Esophagus muscularis mucosa (tissue), 4 donors: ENCODE measurements at regions not wholly inside any gene's neighbourhood (a gene's known extent, or its start where the extent isn't known, plus 50 kb on each side); places are given as distances from the start of the nearest gene placed in this dataset.

Experiments used
- DNase-seq: peaks from one replicate; pipeline ENCODE4 v3.0.0-alpha.2; 2017; ENCODE audit errors: extremely low spot score
- H3K27ac ChIP-seq, 4 donors: fragments of 200-600 bp; sonication (generic); replicated peaks in 1 of 4; 1 replicate in 3 of 4; 2 replicates in 1 of 4; pipeline ENCODE4 v1.5.1; 2016 to 2019; ENCODE audit warnings: mild to moderate bottlenecking in 1 of 4
- H3K27me3 ChIP-seq, 4 donors: fragments of 200-600 bp; sonication (generic); one replicate each; pipeline versions ENCODE4 v1.5.1 to v1.6.0; 2016 to 2019
- H3K36me3 ChIP-seq, 4 donors: fragments of 200-600 bp; sonication (generic); one replicate each; pipeline ENCODE4 v1.5.1; 2016 to 2019
- H3K4me1 ChIP-seq, 4 donors: fragments of 200-600 bp; sonication (generic); one replicate each; pipeline ENCODE4 v1.5.1; 2016 to 2019
- H3K4me3 ChIP-seq, 4 donors: fragments of 200-600 bp; sonication (generic); 1 replicate in 2 of 4; 2 replicates in 2 of 4; pipeline ENCODE4 v1.5.1; 2016 to 2019; ENCODE audit warnings: mild to moderate bottlenecking in 4 of 4, moderate library complexity in 1 of 4
- H3K9me3 ChIP-seq, 4 donors: fragments of 200-600 bp; sonication (generic); 1 replicate in 3 of 4; 2 replicates in 1 of 4; pipeline ENCODE4 v1.5.1; 2016 to 2019
- EP300 ChIP-seq: sonication (generic); formaldehyde crosslinking; IDR thresholded peaks from one replicate; pipeline ENCODE4 v1.6.1; 2017; ENCODE audit warnings: antibody characterized with exemption
- POLR2A ChIP-seq: fragments of 450-650 bp; IDR thresholded peaks from one replicate; pipeline ENCODE4 v1.6.1; 2017; ENCODE audit warnings: antibody characterized with exemption, moderate library complexity, mild to moderate bottlenecking, low read depth
- POLR2AphosphoS5 ChIP-seq, 2 donors: sonication (generic); formaldehyde crosslinking; IDR thresholded peaks; one replicate each; pipeline ENCODE4 v1.6.1; 2017; ENCODE audit warnings: antibody characterized with exemption in 2 of 2
- WGBS: methylation state at CpG from one replicate; pipeline ENCODE4 v1.1.5; 2018; 5-methylcytosine and 5-hydroxymethylcytosine counted together
- intact Hi-C: fragments of 100-400 bp; cut with DNase I; formaldehyde crosslinking; loops from one replicate; pipeline ENCODE4 v1.15.1; 2023
- TF ChIP-seq, protein P1 (sequence below), 3 experiments: fragments of 200-600 bp in 2 of 3; fragments of 450-650 bp in 1 of 3; sonication (generic) in 2 of 3; IDR thresholded peaks; one replicate each; pipeline ENCODE4 v1.5.1; 2017 to 2019; ENCODE audit warnings: antibody characterized with exemption in 3 of 3, mild to moderate bottlenecking in 2 of 3, moderate library complexity in 1 of 3

DNA sequence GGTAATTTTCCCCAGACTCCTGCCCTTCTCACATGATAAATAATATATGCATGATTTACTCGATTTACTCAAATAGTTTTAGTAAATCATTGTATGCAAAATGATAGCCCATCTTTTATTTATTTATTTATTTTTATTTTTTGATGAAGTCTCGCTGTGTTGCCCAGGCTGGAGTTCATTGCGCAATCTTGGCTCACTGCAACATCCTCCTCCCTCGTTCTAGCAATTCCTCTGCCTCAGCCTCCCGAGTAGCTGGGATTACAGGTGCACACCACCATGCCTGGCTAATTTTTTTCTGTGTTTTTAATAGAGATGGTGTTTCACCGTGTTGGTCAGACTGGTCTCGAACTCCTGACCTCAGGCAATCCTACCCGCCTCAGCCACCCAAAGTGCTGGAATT is 343.8 kb upstream of the PLSCR5 start:
- H3K36me3 ChIP-seq = no peaks in the 10 kb centered on the region
- H3K9me3 ChIP-seq = no peaks in the 10 kb centered on the region
- 94% methylated on average over 8 of the region's 8 CpGs for WGBS
- H3K27ac ChIP-seq = no peak overlapping the region
- no peaks in the 10 kb centered on the region for H3K4me1 ChIP-seq
- no peaks in the 10 kb centered on the region for H3K27me3 ChIP-seq
- TF ChIP-seq POLR2AphosphoS5 (IDR thresholded peaks at IDR 0.05) (no peak), EP300 (no peak), POLR2A (no peak)
- TF ChIP-seq, protein P1, sequence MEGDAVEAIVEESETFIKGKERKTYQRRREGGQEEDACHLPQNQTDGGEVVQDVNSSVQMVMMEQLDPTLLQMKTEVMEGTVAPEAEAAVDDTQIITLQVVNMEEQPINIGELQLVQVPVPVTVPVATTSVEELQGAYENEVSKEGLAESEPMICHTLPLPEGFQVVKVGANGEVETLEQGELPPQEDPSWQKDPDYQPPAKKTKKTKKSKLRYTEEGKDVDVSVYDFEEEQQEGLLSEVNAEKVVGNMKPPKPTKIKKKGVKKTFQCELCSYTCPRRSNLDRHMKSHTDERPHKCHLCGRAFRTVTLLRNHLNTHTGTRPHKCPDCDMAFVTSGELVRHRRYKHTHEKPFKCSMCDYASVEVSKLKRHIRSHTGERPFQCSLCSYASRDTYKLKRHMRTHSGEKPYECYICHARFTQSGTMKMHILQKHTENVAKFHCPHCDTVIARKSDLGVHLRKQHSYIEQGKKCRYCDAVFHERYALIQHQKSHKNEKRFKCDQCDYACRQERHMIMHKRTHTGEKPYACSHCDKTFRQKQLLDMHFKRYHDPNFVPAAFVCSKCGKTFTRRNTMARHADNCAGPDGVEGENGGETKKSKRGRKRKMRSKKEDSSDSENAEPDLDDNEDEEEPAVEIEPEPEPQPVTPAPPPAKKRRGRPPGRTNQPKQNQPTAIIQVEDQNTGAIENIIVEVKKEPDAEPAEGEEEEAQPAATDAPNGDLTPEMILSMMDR (IDR thresholded peaks at IDR 0.05) = no peak
- no peak for DNase-seq
- no peak overlapping the region for H3K4me3 ChIP-seq
- intact Hi-C loops = no loop called here

DNA sequence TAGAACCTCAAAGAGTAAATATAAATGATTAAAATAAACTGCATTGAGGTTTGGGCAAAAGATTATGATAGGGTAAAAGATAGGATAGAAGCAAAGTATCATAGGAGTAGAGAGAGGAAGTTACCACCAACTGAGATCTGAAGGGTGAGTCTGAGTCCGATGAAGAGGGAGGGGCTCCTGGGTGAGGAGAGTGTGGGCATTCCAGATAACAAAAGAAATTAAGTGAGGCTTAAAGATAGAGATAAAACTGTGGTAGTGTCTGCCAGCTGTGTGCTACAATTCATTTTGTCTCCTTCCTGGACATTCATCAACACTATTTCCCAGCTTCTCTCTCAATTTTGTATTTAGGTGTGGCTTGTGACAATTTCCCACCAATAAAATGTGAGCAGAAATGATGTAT is 343.0 kb upstream of the PLSCR5 start:
- 73% methylated on average over 1 of the region's 1 CpG for WGBS
- no peak overlapping the region for H3K4me3 ChIP-seq
- no peak overlapping the region for H3K27ac ChIP-seq
- intact Hi-C loops = no loop called here
- TF ChIP-seq EP300 (no peak), POLR2A (no peak)
- no peak for DNase-seq
- H3K27me3 ChIP-seq = no peaks in the 10 kb centered on the region
- H3K9me3 ChIP-seq = no peaks in the 10 kb centered on the region
- no peaks in the 10 kb centered on the region for H3K4me1 ChIP-seq
- no peaks in the 10 kb centered on the region for H3K36me3 ChIP-seq

DNA sequence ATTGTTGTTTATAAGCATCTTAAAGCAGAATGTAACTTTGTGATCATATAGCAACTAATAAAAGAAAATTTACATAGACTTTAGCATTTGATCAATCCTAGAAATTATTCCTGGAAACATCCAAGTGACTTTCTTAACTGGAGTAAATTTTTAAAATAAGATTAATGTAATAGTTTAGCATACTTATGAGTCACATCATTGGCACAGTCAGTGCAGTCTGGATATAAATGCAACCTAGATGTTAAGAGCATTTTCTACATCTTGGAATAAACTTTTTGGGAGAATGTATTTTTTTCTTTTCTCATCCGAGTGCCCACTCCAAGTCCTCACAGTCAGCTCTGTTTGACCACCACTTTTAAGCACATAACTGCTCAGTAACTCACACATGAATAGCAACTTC is 324.6 kb upstream of the PLSCR5 start:
- Histone ChIP-seq H3K27ac (no peak overlapping the region), H3K4me3 (no peak overlapping the region), H3K27me3 (no peaks in the 10 kb centered on the region), H3K36me3 (no peaks in the 10 kb centered on the region), H3K4me1 (no peaks in the 10 kb centered on the region), H3K9me3 (no peaks in the 10 kb centered on the region)
- intact Hi-C loops = no loop called here
- TF ChIP-seq POLR2A (no peak), EP300 (no peak), POLR2AphosphoS5 (IDR thresholded peaks at IDR 0.05) (no peak)
- TF ChIP-seq, protein P1 (IDR thresholded peaks at IDR 0.05) = no peak
- no peak for DNase-seq
- WGBS = 29% methylated on average over 1 of the region's 1 CpG

DNA sequence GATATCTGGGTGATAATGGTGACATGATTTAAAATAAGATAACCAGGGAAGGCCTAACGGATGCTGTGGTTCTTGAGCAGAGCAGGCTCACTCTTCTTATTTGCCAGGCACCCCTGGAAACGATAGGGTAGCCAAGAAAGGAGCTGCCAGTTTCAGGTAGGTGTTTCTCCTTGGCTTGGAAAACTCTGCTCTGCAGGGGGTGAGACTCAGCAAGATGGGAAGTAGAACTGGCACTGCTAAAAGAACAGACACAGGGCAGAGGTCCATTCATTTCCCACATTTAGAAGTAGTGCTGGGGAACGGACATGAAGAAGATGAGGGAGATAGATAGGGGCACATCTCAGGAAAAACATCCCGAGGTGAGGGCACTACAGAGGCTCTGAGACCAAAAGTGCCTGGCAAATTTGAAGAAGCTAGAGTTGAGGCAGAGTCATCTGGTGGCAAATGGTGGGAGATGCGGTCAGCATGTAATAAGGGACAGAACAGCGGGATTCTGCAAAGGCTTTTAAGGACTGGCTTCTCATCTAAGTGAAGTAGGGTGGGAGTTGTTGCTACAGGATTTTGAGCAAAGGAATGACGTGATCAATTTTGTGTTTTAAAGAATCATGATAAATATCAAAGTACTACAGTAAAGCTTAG is 323.4 kb upstream of the PLSCR5 start:
- WGBS = 87% methylated on average over 7 of the region's 7 CpGs
- no peak overlapping the region for H3K4me3 ChIP-seq
- H3K4me1 ChIP-seq = no peaks in the 10 kb centered on the region
- DNase-seq = no peak
- TF ChIP-seq EP300 (no peak), POLR2A (no peak), POLR2AphosphoS5 (IDR thresholded peaks at IDR 0.05) (no peak)
- TF ChIP-seq, protein P1 (IDR thresholded peaks at IDR 0.05) = no peak
- H3K27ac ChIP-seq = no peak overlapping the region
- no peaks in the 10 kb centered on the region for H3K27me3 ChIP-seq
- intact Hi-C loops = no loop called here
- no peaks in the 10 kb centered on the region for H3K9me3 ChIP-seq
- H3K36me3 ChIP-seq = no peaks in the 10 kb centered on the region

DNA sequence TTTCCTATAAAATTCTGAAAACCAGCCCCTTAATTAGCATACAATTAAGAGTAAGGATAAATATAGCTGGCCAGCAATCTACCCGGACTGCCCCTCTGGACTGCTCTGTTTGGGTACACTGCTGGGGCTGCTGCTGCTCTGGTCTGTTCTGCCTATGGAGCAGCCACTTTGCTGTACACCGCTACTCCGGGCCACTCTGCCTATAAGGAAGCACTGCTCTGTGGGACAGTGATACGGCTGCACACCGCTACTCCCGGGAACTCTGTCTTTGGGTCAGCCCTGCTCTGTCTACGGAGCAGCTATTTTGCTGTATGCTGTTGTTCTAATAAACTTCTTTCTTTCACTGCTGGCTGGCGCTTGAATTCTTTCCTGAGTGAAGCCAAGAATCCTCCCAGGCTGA is 316.5 kb upstream of the PLSCR5 start:
- Histone ChIP-seq H3K36me3 (no peaks in the 10 kb centered on the region), H3K27ac (no peak overlapping the region), H3K4me3 (no peak overlapping the region), H3K27me3 (no peaks in the 10 kb centered on the region), H3K4me1 (no peaks in the 10 kb centered on the region), H3K9me3 (no peaks in the 10 kb centered on the region)
- no peak for DNase-seq
- WGBS = 89% methylated on average over 8 of the region's 8 CpGs
- TF ChIP-seq POLR2AphosphoS5 (IDR thresholded peaks at IDR 0.05) (no peak), EP300 (no peak), POLR2A (no peak)
- TF ChIP-seq, protein P1 (IDR thresholded peaks at IDR 0.05) = no peak
- intact Hi-C loops = no loop called here
